ENCODE measurements at regions not wholly inside any gene's neighbourhood (a gene's known extent, or its start where the extent isn't known, plus 50 kb on each side); places are given as distances from the start of the nearest gene placed in this dataset.

- no peak for DNase-seq (ENCODE audit: low spot score, unreplicated experiment)
- TF ChIP-seq CTCF (IDR thresholded peaks at IDR 0.05; ENCODE audit: unreplicated experiment) = no peak
- Mint-ChIP-seq H3K36me3 (ENCODE audit: insufficient read depth) (peaks cover 8% of the 10 kb centered on the region), H3K27ac (no peak overlapping the region), H3K27me3 (no peaks in the 10 kb centered on the region), H3K4me1 (ENCODE audit: low read depth) (peaks cover 4% of the 10 kb centered on the region), H3K9me3 (ENCODE audit: low read depth) (peaks cover 4% of the 10 kb centered on the region), H3K4me3 (ENCODE audit: low read depth) (no peak overlapping the region)
These were observed 318.7 kb downstream of the MEIS1 start for GRCh38 chr2:66753660-66754059.

DNA sequence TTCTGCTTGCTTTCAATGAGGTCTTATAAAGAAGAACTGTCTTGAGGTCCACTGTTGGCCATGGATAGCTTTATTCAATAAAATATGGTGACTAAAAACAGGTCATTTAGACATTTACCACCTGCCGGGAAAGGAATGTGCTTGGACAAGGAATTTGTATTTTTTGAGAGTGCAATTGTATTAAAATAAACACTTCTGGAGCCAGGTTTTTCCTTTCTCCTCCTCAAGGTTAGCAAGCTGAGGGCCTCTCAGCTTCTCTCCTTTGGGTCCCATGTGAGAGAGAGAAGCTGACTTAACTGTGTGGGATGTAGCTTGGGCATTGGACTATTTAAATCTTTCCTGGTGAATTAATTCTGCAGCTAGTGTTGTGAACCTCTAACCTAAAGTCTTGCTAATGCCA, 321.0 kb downstream of the MEIS1 start:
- Mint-ChIP-seq H3K9me3 (ENCODE audit: low read depth) (peaks cover 4% of the 10 kb centered on the region), H3K4me3 (ENCODE audit: low read depth) (no peak overlapping the region), H3K4me1 (ENCODE audit: low read depth) (peaks cover 4% of the 10 kb centered on the region), H3K27me3 (no peaks in the 10 kb centered on the region), H3K36me3 (ENCODE audit: insufficient read depth) (peaks cover 10% of the 10 kb centered on the region), H3K27ac (no peak overlapping the region)
- no peak for DNase-seq (ENCODE audit: low spot score, unreplicated experiment)
- TF ChIP-seq CTCF (IDR thresholded peaks at IDR 0.05; ENCODE audit: unreplicated experiment) = no peak

DNA sequence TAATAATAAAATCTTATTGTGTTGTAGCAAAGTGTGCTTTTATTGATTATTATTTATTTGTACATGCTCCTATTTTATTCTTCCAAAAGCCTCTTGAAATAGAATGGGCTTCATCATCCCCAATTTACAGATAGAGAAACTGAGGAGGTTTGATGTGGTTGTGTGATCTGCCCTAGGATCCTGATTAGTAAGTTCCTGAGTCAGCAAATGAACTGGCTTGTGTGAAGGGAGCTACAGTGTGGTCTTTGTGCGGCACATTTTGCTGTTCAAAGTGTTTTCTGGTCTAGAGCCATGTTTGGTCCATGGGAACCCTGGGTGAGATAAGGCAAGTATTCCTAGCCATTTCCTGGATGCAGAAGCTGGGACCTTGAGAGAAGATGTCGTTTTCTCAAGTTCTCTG, 326.9 kb downstream of the MEIS1 start:
- no peak overlapping the region for H3K4me3 Mint-ChIP-seq (ENCODE audit: low read depth)
- H3K27ac Mint-ChIP-seq = no peak overlapping the region
- H3K27me3 Mint-ChIP-seq = no peaks in the 10 kb centered on the region
- peaks cover 6% of the 10 kb centered on the region for H3K9me3 Mint-ChIP-seq (ENCODE audit: low read depth)
- TF ChIP-seq CTCF (IDR thresholded peaks at IDR 0.05; ENCODE audit: unreplicated experiment) = no peak
- H3K4me1 Mint-ChIP-seq (ENCODE audit: low read depth) = no peaks in the 10 kb centered on the region
- H3K36me3 Mint-ChIP-seq (ENCODE audit: insufficient read depth) = peaks cover 11% of the 10 kb centered on the region
- DNase-seq (ENCODE audit: low spot score, unreplicated experiment) = no peak

DNA sequence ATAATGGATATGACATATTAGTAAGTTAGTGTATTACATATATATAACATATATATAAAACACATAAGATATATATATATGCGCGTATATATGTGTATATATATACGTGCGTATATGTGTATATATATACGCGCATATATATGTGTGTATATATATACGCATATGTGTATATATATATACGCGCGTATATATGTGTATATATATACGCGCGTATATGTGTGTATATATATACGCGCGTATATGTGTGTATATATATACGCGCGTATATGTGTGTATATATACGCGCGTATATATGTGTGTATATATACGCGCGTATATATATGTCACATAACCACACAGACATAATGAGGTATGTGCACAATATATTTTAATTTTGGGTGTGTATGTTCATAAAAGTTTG, 327.8 kb downstream of the MEIS1 start:
- Mint-ChIP-seq H3K9me3 (ENCODE audit: low read depth) (peaks cover 2% of the 10 kb centered on the region), H3K4me1 (ENCODE audit: low read depth) (peaks cover 4% of the 10 kb centered on the region), H3K27ac (no peak overlapping the region), H3K36me3 (ENCODE audit: insufficient read depth) (peaks cover 6% of the 10 kb centered on the region), H3K27me3 (no peaks in the 10 kb centered on the region), H3K4me3 (ENCODE audit: low read depth) (no peak overlapping the region)
- no peak for TF ChIP-seq CTCF (IDR thresholded peaks at IDR 0.05; ENCODE audit: unreplicated experiment)
- DNase-seq (ENCODE audit: low spot score, unreplicated experiment) = no peak

GRCh38 chr2:66766582-66766981, 331.7 kb downstream of the MEIS1 start:
- DNase-seq (ENCODE audit: low spot score, unreplicated experiment) = no peak
- no peak for TF ChIP-seq CTCF (IDR thresholded peaks at IDR 0.05; ENCODE audit: unreplicated experiment)
- Mint-ChIP-seq H3K36me3 (ENCODE audit: insufficient read depth) (peaks cover 2% of the 10 kb centered on the region), H3K27ac (no peak overlapping the region), H3K27me3 (no peaks in the 10 kb centered on the region), H3K9me3 (ENCODE audit: low read depth) (peaks cover 6% of the 10 kb centered on the region), H3K4me3 (ENCODE audit: low read depth) (no peak overlapping the region), H3K4me1 (ENCODE audit: low read depth) (peaks cover 22% of the 10 kb centered on the region)
